ENCODE measurements at regions not wholly inside any gene's neighbourhood (a gene's known extent, or its start where the extent isn't known, plus 50 kb on each side); places are given as distances from the start of the nearest gene placed in this dataset.
"Not testable (repeated sequence)": the region's sequence is repeated elsewhere in the genome, so short reads cannot be mapped to it uniquely, and the experiment has no call there.

DNA sequence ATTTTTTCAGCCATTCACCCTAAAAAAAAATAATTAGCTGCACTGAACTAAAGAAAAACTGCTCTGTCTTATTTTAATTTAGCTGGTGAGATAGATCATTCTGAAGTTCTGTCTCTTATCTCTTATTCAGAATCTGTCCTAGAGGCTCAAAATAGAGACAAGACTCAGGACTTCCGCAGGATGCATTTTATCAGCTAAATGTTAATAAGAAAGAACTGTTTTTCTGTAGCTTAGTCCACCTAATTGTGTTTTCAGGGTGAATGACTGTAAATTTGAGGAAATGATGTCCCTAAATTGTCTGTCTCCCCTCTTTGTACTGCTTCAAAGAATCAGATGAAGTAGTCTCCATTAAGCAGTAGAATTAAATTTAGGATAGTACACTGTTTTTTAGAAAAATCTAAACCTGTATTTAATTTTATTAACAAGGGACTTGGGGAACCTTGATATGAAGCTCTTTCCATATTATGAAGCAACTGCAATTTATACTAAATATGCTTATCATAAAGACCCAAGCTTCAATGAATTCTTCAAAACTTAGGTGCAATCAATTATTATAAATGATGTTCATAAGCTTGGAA is 671.9 kb downstream of the RWDD3 start:
- Histone ChIP-seq H3K9me3 (ENCODE audit: low read length) (0 out of 2 replicates have a peak, but pooled peaks cover 9% of the 10 kb centered on the region), H3K9ac (ENCODE audit: insufficient read depth, low read depth, low read length) (no peak overlapping the region), H3K4me2 (ENCODE audit: low read depth, low read length) (no peak overlapping the region), H2AFZ (ENCODE audit: low read length) (no peak overlapping the region), H3K4me1 (ENCODE audit: insufficient read depth, low read length) (no peaks in the 10 kb centered on the region), H3K36me3 (replicated peaks in 1 of 2; ENCODE audit: control insufficient read depth in 1 of 2, insufficient read depth in 2 of 2, low read length in 2 of 2) (no peaks in the 10 kb centered on the region), H4K20me1 (ENCODE audit: insufficient read depth, low read length) (no peaks in the 10 kb centered on the region), H3K27me3 (ENCODE audit: control insufficient read depth in 1 of 2, insufficient read depth in 2 of 2, low read length in 2 of 2) (no peaks in the 10 kb centered on the region), H3K27ac (ENCODE audit: extremely low read length, insufficient read depth, low read length) (no peak overlapping the region), H3K79me2 (ENCODE audit: insufficient read depth, low read length) (no peaks in the 10 kb centered on the region), H3K4me3 (replicated peaks in 1 of 3; ENCODE audit: insufficient read depth in 1 of 3, low read depth in 2 of 3, low read length in 3 of 3) (no peak overlapping the region)
- ATAC-seq (no peak), FAIRE-seq (no peak), DNase-seq (ENCODE audit: low spot score) (no peak)
- BruUV-seq (replicated peaks): no TSS peak
- no peak for TF ChIP-seq RBAK (CRISPR knock-in tag; IDR thresholded peaks at IDR 0.05)
- TF ChIP-seq STAT5B (CRISPR knock-in tag; IDR thresholded peaks at IDR 0.05): no peak
- WGBS (ENCODE audit: low lambda C conversion rate): 0% methylated on average over 1 of the region's 1 CpG
- intact Hi-C loops (cut with micrococcal nuclease; ENCODE audit: unreplicated experiment) (no loop called here), in situ Hi-C loops (cut with HindIII; ENCODE audit: extremely low pct_ligation_motif_present, low pct_unique_long_range_greater_than_20kb) (no loop called here)
- POLR2A ChIA-PET: no interaction called here
- CTCF ChIA-PET (ENCODE audit: low intra/inter-chr PET ratio, low total read pairs): no interaction called here

DNA sequence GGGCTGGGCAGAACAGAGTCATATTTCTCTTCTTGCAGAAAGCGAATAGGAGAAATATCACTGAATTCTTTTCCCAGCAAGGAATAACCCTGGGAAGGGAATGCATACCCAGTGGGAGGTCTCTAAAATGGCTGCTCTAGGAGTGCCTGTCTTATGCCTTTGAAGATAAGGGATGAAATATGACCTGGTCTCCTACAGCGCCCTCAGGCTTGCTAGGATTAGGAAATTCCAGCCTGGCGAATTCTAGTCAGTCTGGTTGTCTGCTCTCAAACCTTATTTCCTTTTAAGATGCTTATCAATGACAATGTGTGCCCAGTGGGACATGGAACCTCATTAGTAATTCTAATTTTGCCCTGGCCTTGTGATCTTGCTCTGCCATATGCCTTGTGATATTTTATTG is 677.7 kb downstream of the RWDD3 start:
- H3K27ac ChIP-seq (ENCODE audit: extremely low read length, insufficient read depth, low read length); H3K36me3 ChIP-seq (replicated peaks in 1 of 2; ENCODE audit: control insufficient read depth in 1 of 2, insufficient read depth in 2 of 2, low read length in 2 of 2); intact Hi-C loops (cut with micrococcal nuclease; ENCODE audit: unreplicated experiment); H4K20me1 ChIP-seq (ENCODE audit: insufficient read depth, low read length); H3K27me3 ChIP-seq (ENCODE audit: control insufficient read depth in 1 of 2, insufficient read depth in 2 of 2, low read length in 2 of 2); H3K9ac ChIP-seq (ENCODE audit: insufficient read depth, low read depth, low read length); FAIRE-seq; H2AFZ ChIP-seq (ENCODE audit: low read length); H3K4me1 ChIP-seq (ENCODE audit: insufficient read depth, low read length); DNase-seq (ENCODE audit: low spot score); H3K4me2 ChIP-seq (ENCODE audit: low read depth, low read length); ATAC-seq; H3K79me2 ChIP-seq (ENCODE audit: insufficient read depth, low read length); CTCF ChIA-PET (ENCODE audit: low intra/inter-chr PET ratio, low total read pairs); BruUV-seq (replicated peaks); H3K4me3 ChIP-seq (replicated peaks in 1 of 3; ENCODE audit: insufficient read depth in 1 of 3, low read depth in 2 of 3, low read length in 3 of 3); POLR2A ChIA-PET; in situ Hi-C loops (cut with HindIII; ENCODE audit: extremely low pct_ligation_motif_present, low pct_unique_long_range_greater_than_20kb): not testable (repeated sequence)
- peaks cover 29% of the 10 kb centered on the region; the same call in 1 of the 2 replicates for H3K9me3 ChIP-seq (ENCODE audit: low read length)
- 0% methylated on average over 3 of the region's 3 CpGs for WGBS (ENCODE audit: low lambda C conversion rate)

DNA sequence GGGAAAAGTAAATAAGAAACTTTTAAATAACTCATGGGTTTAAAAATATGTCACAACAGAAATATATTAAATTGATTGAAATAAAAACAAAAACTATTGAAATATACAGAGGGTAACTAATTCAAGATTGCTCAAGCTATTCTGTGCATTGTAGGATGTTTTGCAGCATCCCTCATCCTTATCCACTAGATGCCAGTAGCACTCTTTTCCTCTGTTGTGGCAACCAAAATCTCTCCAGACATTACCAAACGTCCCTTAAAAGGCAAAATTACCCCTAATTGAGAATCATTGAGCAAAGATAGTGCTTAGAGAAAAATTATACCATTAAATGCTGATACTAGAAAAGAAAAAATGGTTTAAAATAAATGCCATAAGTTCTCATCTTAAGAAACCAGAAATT is 682.6 kb downstream of the RWDD3 start:
- no peak for ATAC-seq
- Histone ChIP-seq H3K4me2 (ENCODE audit: low read depth, low read length) (no peak overlapping the region), H3K4me1 (ENCODE audit: insufficient read depth, low read length) (no peaks in the 10 kb centered on the region), H3K4me3 (replicated peaks in 1 of 3; ENCODE audit: insufficient read depth in 1 of 3, low read depth in 2 of 3, low read length in 3 of 3) (no peak overlapping the region), H2AFZ (ENCODE audit: low read length) (no peak overlapping the region), H3K36me3 (replicated peaks in 1 of 2; ENCODE audit: control insufficient read depth in 1 of 2, insufficient read depth in 2 of 2, low read length in 2 of 2) (no peaks in the 10 kb centered on the region), H3K9ac (ENCODE audit: insufficient read depth, low read depth, low read length) (no peak overlapping the region), H3K9me3 (ENCODE audit: low read length) (peaks cover 16% of the 10 kb centered on the region; the same call in 1 of the 2 replicates), H3K27me3 (ENCODE audit: control insufficient read depth in 1 of 2, insufficient read depth in 2 of 2, low read length in 2 of 2) (no peaks in the 10 kb centered on the region), H3K79me2 (ENCODE audit: insufficient read depth, low read length) (no peaks in the 10 kb centered on the region), H4K20me1 (ENCODE audit: insufficient read depth, low read length) (no peaks in the 10 kb centered on the region), H3K27ac (ENCODE audit: extremely low read length, insufficient read depth, low read length) (no peak overlapping the region)
- ChIA-PET CTCF (ENCODE audit: low intra/inter-chr PET ratio, low total read pairs) (no interaction called here), POLR2A (no interaction called here)
- TF ChIP-seq, protein P1, sequence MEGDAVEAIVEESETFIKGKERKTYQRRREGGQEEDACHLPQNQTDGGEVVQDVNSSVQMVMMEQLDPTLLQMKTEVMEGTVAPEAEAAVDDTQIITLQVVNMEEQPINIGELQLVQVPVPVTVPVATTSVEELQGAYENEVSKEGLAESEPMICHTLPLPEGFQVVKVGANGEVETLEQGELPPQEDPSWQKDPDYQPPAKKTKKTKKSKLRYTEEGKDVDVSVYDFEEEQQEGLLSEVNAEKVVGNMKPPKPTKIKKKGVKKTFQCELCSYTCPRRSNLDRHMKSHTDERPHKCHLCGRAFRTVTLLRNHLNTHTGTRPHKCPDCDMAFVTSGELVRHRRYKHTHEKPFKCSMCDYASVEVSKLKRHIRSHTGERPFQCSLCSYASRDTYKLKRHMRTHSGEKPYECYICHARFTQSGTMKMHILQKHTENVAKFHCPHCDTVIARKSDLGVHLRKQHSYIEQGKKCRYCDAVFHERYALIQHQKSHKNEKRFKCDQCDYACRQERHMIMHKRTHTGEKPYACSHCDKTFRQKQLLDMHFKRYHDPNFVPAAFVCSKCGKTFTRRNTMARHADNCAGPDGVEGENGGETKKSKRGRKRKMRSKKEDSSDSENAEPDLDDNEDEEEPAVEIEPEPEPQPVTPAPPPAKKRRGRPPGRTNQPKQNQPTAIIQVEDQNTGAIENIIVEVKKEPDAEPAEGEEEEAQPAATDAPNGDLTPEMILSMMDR (CRISPR knock-in tag; IDR thresholded peaks at IDR 0.05): peak; percentile 32; the same call in 1 of the 2 replicates
- TF ChIP-seq HES4 (CRISPR knock-in tag; IDR thresholded peaks at IDR 0.05; ENCODE audit: borderline replicate concordance) (no peak), STAG1 (CRISPR knock-in tag; IDR thresholded peaks at IDR 0.05) (peak; percentile 35; the same call in 1 of the 2 replicates), KMT2A (CRISPR knock-in tag; IDR thresholded peaks at IDR 0.05) (no peak)
- no peak for FAIRE-seq
- WGBS (ENCODE audit: low lambda C conversion rate): 0% methylated on average over 1 of the region's 1 CpG
- in situ Hi-C loops (cut with HindIII; ENCODE audit: extremely low pct_ligation_motif_present, low pct_unique_long_range_greater_than_20kb): no loop called here
- no TSS peak for BruUV-seq (replicated peaks)
- DNase-seq (ENCODE audit: low spot score): no peak
- intact Hi-C loops (cut with micrococcal nuclease; ENCODE audit: unreplicated experiment): no loop called here
